SK-N-SH treated with all-trans-retinoic acid at 6 μM for 48 hours (cell line): ENCODE measurements at regions not wholly inside any gene's neighbourhood (a gene's known extent, or its start where the extent isn't known, plus 50 kb on each side); places are given as distances from the start of the nearest gene placed in this dataset.

ENCODE experiments used
- ARNTL ChIP-seq: fragments of 450-650 bp; formaldehyde crosslinking; IDR thresholded peaks from 2 replicates; pipeline ENCODE4 v1.5.0; 2020; ENCODE audit warnings: low read depth, mild to moderate bottlenecking, moderate library complexity, borderline replicate concordance
- BACH2 ChIP-seq: fragments of 250-450 bp; sonication (Bioruptor Pico); IDR thresholded peaks from 2 replicates; pipeline ENCODE4 v1.9.0; 2021; ENCODE audit warnings: mild to moderate bottlenecking, borderline replicate concordance
- SNAI2 ChIP-seq: fragments of 250-450 bp; sonication (Bioruptor Pico); IDR thresholded peaks from 2 replicates; pipeline ENCODE4 v1.5.0; 2020; ENCODE audit warnings: mild to moderate bottlenecking, moderate library complexity
- TOX ChIP-seq: fragments of 250-450 bp; sonication (Bioruptor Pico); IDR thresholded peaks from 2 replicates; pipeline ENCODE4 v1.8.0; 2021; ENCODE audit warnings: mild to moderate bottlenecking, moderate library complexity, borderline replicate concordance

GRCh38 chr17:62189377-62189776, 124.3 kb upstream of the MED13 start:
- no peak for TF ChIP-seq BACH2 (CRISPR knock-in tag)
- no peak for TF ChIP-seq ARNTL (CRISPR knock-in tag)
- TF ChIP-seq TOX (CRISPR knock-in tag) = no peak
- no peak for TF ChIP-seq SNAI2
